ENCODE measurements at regions not wholly inside any gene's neighbourhood (a gene's known extent, or its start where the extent isn't known, plus 50 kb on each side); places are given as distances from the start of the nearest gene placed in this dataset.

DNA sequence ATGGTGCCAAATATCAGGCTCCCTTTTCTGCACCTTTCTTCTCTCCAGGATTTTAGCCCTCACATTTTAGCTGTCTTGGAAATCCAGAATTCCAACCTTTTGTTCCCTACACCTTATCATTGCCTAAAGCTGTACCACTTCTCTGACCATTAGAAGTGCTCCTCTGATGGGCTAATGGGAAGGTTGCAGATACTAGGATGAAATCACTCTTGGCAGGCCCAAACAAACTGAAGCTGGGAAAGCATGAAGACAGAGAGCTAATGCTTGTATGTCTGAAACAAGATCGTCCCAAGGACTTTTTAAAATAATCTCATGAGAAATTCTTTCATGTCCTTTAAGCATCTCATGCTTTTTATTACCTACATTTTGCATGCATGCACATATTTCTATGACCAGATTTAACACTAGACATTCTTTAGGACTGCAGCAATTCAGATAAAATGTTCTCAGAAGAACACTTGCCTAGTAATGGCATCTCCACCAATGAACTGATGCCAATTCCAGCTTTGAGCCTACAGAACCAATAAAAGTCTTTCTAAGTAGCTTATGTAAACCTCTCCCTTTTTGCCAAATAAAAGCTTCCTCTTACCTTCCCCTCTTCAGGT is 98.4 kb upstream of the OSR1 start:
- Histone ChIP-seq H3K27ac (no peak overlapping the region), H3K4me1 (peaks cover 0 to 7% (median 0%) of the 10 kb centered on the region in 12 donors), H3K36me3 (no peaks in the 10 kb centered on the region), H3K4me3 (no peak overlapping the region), H3K9me3 (peaks cover 0 to 21% (median 4%) of the 10 kb centered on the region in 12 donors), H3K27me3 (no peaks in the 10 kb centered on the region)
- intact Hi-C loops (cut with DNase I): no loop called here
- peak in 1 of 4 donors; percentile 56 for ATAC-seq
- TF ChIP-seq POLR2A (IDR thresholded peaks at IDR 0.05): no peak
- TF ChIP-seq, protein P1, sequence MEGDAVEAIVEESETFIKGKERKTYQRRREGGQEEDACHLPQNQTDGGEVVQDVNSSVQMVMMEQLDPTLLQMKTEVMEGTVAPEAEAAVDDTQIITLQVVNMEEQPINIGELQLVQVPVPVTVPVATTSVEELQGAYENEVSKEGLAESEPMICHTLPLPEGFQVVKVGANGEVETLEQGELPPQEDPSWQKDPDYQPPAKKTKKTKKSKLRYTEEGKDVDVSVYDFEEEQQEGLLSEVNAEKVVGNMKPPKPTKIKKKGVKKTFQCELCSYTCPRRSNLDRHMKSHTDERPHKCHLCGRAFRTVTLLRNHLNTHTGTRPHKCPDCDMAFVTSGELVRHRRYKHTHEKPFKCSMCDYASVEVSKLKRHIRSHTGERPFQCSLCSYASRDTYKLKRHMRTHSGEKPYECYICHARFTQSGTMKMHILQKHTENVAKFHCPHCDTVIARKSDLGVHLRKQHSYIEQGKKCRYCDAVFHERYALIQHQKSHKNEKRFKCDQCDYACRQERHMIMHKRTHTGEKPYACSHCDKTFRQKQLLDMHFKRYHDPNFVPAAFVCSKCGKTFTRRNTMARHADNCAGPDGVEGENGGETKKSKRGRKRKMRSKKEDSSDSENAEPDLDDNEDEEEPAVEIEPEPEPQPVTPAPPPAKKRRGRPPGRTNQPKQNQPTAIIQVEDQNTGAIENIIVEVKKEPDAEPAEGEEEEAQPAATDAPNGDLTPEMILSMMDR (IDR thresholded peaks at IDR 0.05): no peak
- 22 to 48% (median 34%) methylated on average over 1 of the region's 1 CpG for WGBS, 4 donors
- no peak for DNase-seq

DNA sequence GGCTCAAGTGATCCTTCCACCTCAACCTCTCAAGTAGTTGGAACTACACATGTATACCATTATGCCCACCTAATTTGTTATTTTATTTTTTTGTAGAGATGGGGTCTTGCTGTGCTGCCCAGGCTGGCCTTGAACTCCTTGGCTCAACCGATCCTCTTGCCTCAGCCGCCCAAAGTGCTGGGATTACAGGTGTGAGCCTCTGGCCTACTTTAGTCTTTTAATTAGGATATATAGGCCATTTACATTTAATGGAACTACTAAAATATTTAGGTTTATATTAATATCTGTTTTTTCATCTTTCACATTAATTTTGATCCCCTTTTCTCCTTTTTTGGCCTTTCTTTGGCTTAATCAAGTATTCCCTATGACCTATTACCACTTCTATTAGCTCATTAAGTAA is 95.7 kb upstream of the OSR1 start:
- no peak overlapping the region for H3K4me3 ChIP-seq
- no peak for ATAC-seq
- WGBS, 4 donors: 95 to 98% (median 98%) methylated on average over 2 of the region's 2 CpGs
- no peak for DNase-seq
- no peaks in the 10 kb centered on the region for H3K36me3 ChIP-seq
- H3K9me3 ChIP-seq: peaks cover 0 to 21% (median 4%) of the 10 kb centered on the region in 12 donors
- no peak for TF ChIP-seq POLR2A (IDR thresholded peaks at IDR 0.05)
- TF ChIP-seq, protein P1 (IDR thresholded peaks at IDR 0.05): no peak
- intact Hi-C loops (cut with DNase I): no loop called here
- no peak overlapping the region for H3K27ac ChIP-seq
- no peaks in the 10 kb centered on the region for H3K27me3 ChIP-seq
- peaks cover 0 to 7% (median 0%) of the 10 kb centered on the region in 12 donors for H3K4me1 ChIP-seq

DNA sequence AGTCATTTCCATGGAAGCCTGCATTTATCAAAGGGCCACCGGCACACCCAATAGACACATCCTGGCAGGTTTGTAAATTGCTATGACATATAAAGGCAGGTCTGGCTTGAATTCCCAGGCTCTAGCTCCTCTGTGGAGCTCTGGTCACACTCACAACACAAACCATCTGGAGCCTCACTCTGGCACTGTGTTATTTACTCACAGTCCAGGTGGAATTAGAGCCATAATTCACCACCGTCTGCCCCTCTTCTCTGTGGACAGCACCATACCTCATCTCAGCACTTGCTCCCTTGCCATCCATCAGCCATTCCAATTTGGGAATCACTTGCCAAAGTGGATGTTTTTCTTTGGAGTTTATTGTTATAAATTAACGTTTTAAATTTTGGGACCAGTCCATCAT is 84.3 kb upstream of the OSR1 start:
- TF ChIP-seq POLR2A (IDR thresholded peaks at IDR 0.05): no peak
- TF ChIP-seq, protein P1 (IDR thresholded peaks at IDR 0.05): no peak
- no peaks in the 10 kb centered on the region for H3K4me1 ChIP-seq
- H3K9me3 ChIP-seq: no peaks in the 10 kb centered on the region
- H3K27ac ChIP-seq: no peak overlapping the region
- H3K27me3 ChIP-seq: no peaks in the 10 kb centered on the region
- ATAC-seq (no peak), DNase-seq (no peak)
- 78 to 98% (median 81%) methylated on average over 3 of the region's 3 CpGs for WGBS, 4 donors
- H3K4me3 ChIP-seq: no peak overlapping the region
- intact Hi-C loops (cut with DNase I): no loop called here
- H3K36me3 ChIP-seq: no peaks in the 10 kb centered on the region

DNA sequence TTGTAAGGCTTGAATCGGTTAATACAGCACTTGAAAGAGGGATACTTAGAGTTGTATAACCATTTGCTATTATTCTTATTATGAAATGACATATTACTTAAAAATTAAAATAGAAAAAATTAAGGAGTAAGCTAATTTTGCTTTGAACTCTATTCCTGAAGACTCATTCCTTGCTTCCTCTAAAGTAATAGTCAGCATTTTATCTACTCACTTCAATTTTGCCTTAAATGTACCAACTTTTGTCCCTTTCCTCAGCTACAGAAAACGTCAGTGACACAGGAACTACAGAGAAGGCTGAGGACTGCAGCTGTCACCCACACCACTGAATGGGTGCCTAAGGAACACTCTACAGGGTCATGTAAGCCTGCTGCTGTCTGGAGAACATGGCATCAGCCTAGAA is 80.7 kb upstream of the OSR1 start:
- DNase-seq: no peak
- Histone ChIP-seq H3K4me1 (no peaks in the 10 kb centered on the region), H3K36me3 (no peaks in the 10 kb centered on the region), H3K4me3 (no peak overlapping the region), H3K9me3 (no peaks in the 10 kb centered on the region), H3K27ac (no peak overlapping the region), H3K27me3 (no peaks in the 10 kb centered on the region)
- intact Hi-C loops (cut with DNase I): no loop called here
- WGBS, 4 donors: 67 to 80% (median 76%) methylated on average over 2 of the region's 2 CpGs
- TF ChIP-seq POLR2A (IDR thresholded peaks at IDR 0.05): no peak
- TF ChIP-seq, protein P1 (IDR thresholded peaks at IDR 0.05): no peak
- ATAC-seq: no peak
